ENCODE measurements at regions not wholly inside any gene's neighbourhood (a gene's known extent, or its start where the extent isn't known, plus 50 kb on each side); places are given as distances from the start of the nearest gene placed in this dataset. TPM values are rescaled to one million over a fixed set of nuclear protein-coding genes. Genes with fewer than 3 reads are reported as not detected.
"Not testable (repeated sequence)": the region's sequence is repeated elsewhere in the genome, so short reads cannot be mapped to it uniquely, and the experiment has no call there.

GRCh38 chr11:129764204-129764603 is 51.4 kb upstream of the TMEM45B start:
- POLR2A ChIA-PET; H4K20me1 ChIP-seq (ENCODE audit: control insufficient read depth, insufficient read depth); H3K9me3 ChIP-seq (replicated peaks; ENCODE audit: control insufficient read depth, insufficient read depth, low read length); in situ Hi-C loops (cut with MboI); intact Hi-C loops (cut with micrococcal nuclease; ENCODE audit: unreplicated experiment); H3K9ac ChIP-seq (ENCODE audit: control insufficient read depth, insufficient read depth, low read length); FAIRE-seq; H3K4me1 ChIP-seq (ENCODE audit: control insufficient read depth, insufficient read depth, low read length); H3K36me3 ChIP-seq (ENCODE audit: control insufficient read depth in 2 of 2, insufficient read depth in 2 of 2, low read length in 1 of 2); H3K27ac ChIP-seq (ENCODE audit: control insufficient read depth, insufficient read depth); H3K27me3 ChIP-seq (replicated peaks in 1 of 2; ENCODE audit: control insufficient read depth in 2 of 2, insufficient read depth in 2 of 2, low read length in 1 of 2); H3K4me3 ChIP-seq; H2AFZ ChIP-seq (ENCODE audit: control insufficient read depth, low read depth, low read length); ATAC-seq; DNase-seq (ENCODE audit: low read depth, low spot score); H3K4me2 ChIP-seq (ENCODE audit: control insufficient read depth, insufficient read depth); H3K79me2 ChIP-seq (ENCODE audit: control insufficient read depth, insufficient read depth, low read length); BruUV-seq (replicated peaks): not testable (repeated sequence)
- ChIA-PET CTCF (interaction anchor here (0.6 to 1.7 kb wide), 3 partner anchors 14 to 400 kb away, joined by 3 to 5 read pairs (median 3); no protein-coding TSS in a partner anchor), RAD21 (ENCODE audit: unreplicated experiment) (interaction anchor here (0.8 kb wide), 1 partner anchor 368 kb away, joined by 3 read pairs; no protein-coding TSS in a partner anchor), SMC1A (ENCODE audit: uncharacterized antibody, unreplicated experiment) (interaction anchor here (0.6 kb wide), 1 partner anchor 596 kb away, joined by 4 read pairs; no protein-coding TSS in a partner anchor)
- WGBS (ENCODE audit: insufficient coverage, insufficient replicate concordance, low lambda C conversion rate, missing lambda C conversion rate), result 42% methylated on average over 4 of the region's 5 CpGs

Small RNA genes in the stretch of these regions (small RNA-seq; reads per million reads assigned to genes)
- gene RPS27P20, result not detected
